H9 (cell line): ENCODE measurements at regions not wholly inside any gene's neighbourhood (a gene's known extent, or its start where the extent isn't known, plus 50 kb on each side); places are given as distances from the start of the nearest gene placed in this dataset.

Experiments
- DNase-seq: peaks from one replicate; pipeline ENCODE4 v3.0.0-alpha.2; 2017
- H2AFZ ChIP-seq: one replicate; pipeline ENCODE4 v1.6.1; 2013; ENCODE audit warnings: mild to moderate bottlenecking, low read length, control low read depth, moderate library complexity
- H2AK5ac ChIP-seq: 2 replicates; pipeline ENCODE4 v1.6.1; 2013; ENCODE audit warnings: low read length, control low read depth, mixed read lengths; ENCODE audit not compliant: insufficient read length
- H2BK120ac ChIP-seq: one replicate; pipeline ENCODE4 v1.6.1; 2013; ENCODE audit warnings: low read depth, mild to moderate bottlenecking, low read length, control low read depth, inconsistent platforms; ENCODE audit not compliant: poor library complexity, severe bottlenecking
- H2BK12ac ChIP-seq: 2 replicates; pipeline ENCODE4 v1.6.1; 2013; ENCODE audit warnings: low read length, control low read depth, mixed read lengths, low read depth; ENCODE audit not compliant: insufficient read length
- H2BK15ac ChIP-seq: 2 replicates; pipeline ENCODE4 v1.6.1; 2013; ENCODE audit warnings: low read depth, low read length, control low read depth
- H2BK20ac ChIP-seq: one replicate; pipeline ENCODE4 v1.6.1; 2013; ENCODE audit warnings: low read depth, mild to moderate bottlenecking, low read length, control low read depth, inconsistent platforms; ENCODE audit not compliant: poor library complexity, severe bottlenecking
- H2BK5ac ChIP-seq: 2 replicates; pipeline ENCODE4 v1.6.1; 2013; ENCODE audit warnings: low read length, control low read depth, mixed read lengths; ENCODE audit not compliant: insufficient read length
- H3K14ac ChIP-seq: 2 replicates; pipeline ENCODE4 v1.6.1; 2013; ENCODE audit warnings: low read length, control low read depth; ENCODE audit not compliant: insufficient read depth
- H3K18ac ChIP-seq: 2 replicates; pipeline ENCODE4 v1.6.1; 2013; ENCODE audit warnings: low read depth, mild to moderate bottlenecking, mixed read lengths, low read length, control low read depth; ENCODE audit not compliant: insufficient read length
- H3K23ac ChIP-seq: 2 replicates; pipeline ENCODE4 v1.6.1; 2013; ENCODE audit warnings: low read length, control low read depth, mixed read lengths, low read depth; ENCODE audit not compliant: insufficient read length
- H3K23me2 ChIP-seq: 2 replicates; pipeline ENCODE4 v1.6.1; 2013; ENCODE audit warnings: low read depth, mild to moderate bottlenecking, mixed read lengths, low read length, control low read depth; ENCODE audit not compliant: insufficient read length, poor library complexity, severe bottlenecking
- H3K27ac ChIP-seq: 2 replicates; pipeline ENCODE4 v1.5.1; 2013; ENCODE audit warnings: low read length, control low read depth, mixed read lengths, low read depth; ENCODE audit not compliant: insufficient read length
- H3K27me3 ChIP-seq: 2 replicates; pipeline ENCODE4 v1.6.1; 2013; ENCODE audit warnings: low read length, control low read depth, inconsistent platforms; ENCODE audit not compliant: insufficient read depth
- H3K4ac ChIP-seq: 2 replicates; pipeline ENCODE4 v1.6.1; 2013; ENCODE audit warnings: low read depth, mild to moderate bottlenecking, control low read depth, inconsistent platforms, low read length, moderate library complexity
- H3K4me1 ChIP-seq: 2 replicates; pipeline ENCODE4 v1.6.1; 2013; ENCODE audit warnings: low read length, control low read depth, inconsistent platforms; ENCODE audit not compliant: insufficient read depth
- H3K4me2 ChIP-seq: 2 replicates; pipeline ENCODE4 v1.6.1; 2013; ENCODE audit warnings: low read length, control low read depth, mixed read lengths; ENCODE audit not compliant: insufficient read length, insufficient read depth
- H3K56ac ChIP-seq: 2 replicates; pipeline ENCODE4 v1.6.1; 2013; ENCODE audit warnings: low read depth, mild to moderate bottlenecking, mixed read lengths, low read length, control low read depth; ENCODE audit not compliant: insufficient read length
- H3K79me1 ChIP-seq: 2 replicates; pipeline ENCODE4 v1.6.1; 2013; ENCODE audit warnings: low read depth, mild to moderate bottlenecking, moderate library complexity, low read length, control low read depth, inconsistent platforms; ENCODE audit not compliant: insufficient read depth, poor library complexity, severe bottlenecking
- H3K79me2 ChIP-seq: 2 replicates; pipeline ENCODE4 v1.6.1; 2013; ENCODE audit warnings: low read length, control low read depth, inconsistent platforms; ENCODE audit not compliant: insufficient read depth
- H3K9ac ChIP-seq: 2 replicates; pipeline ENCODE4 v1.6.1; 2013; ENCODE audit warnings: low read length, control low read depth, mixed read lengths; ENCODE audit not compliant: insufficient read length; ENCODE audit errors: extremely low read depth
- H3K9me3 ChIP-seq: one replicate; pipeline ENCODE4 v1.6.1; 2013; ENCODE audit warnings: low read depth, low read length, inconsistent platforms; ENCODE audit not compliant: control insufficient read depth
- H3T11ph ChIP-seq: one replicate; pipeline ENCODE4 v1.6.1; 2013; ENCODE audit warnings: mild to moderate bottlenecking, low read length, control low read depth, inconsistent platforms
- H4K20me1 ChIP-seq: one replicate; pipeline ENCODE4 v1.6.1; 2013; ENCODE audit not compliant: control insufficient read depth, insufficient read length, insufficient read depth
- H4K5ac ChIP-seq: 2 replicates; pipeline ENCODE4 v1.6.1; 2013; ENCODE audit warnings: low read depth, mild to moderate bottlenecking, mixed read lengths, low read length, control low read depth; ENCODE audit not compliant: insufficient read length
- H4K8ac ChIP-seq: replicated peaks from 2 replicates; pipeline ENCODE4 v1.6.1; 2013; ENCODE audit warnings: low read length, control low read depth, mixed read lengths, low read depth; ENCODE audit not compliant: insufficient read length
- H4K91ac ChIP-seq: 2 replicates; pipeline ENCODE4 v1.6.1; 2013; ENCODE audit warnings: low read depth, mild to moderate bottlenecking, moderate library complexity, mixed read lengths, low read length, control low read depth; ENCODE audit not compliant: insufficient read length
- H3K27ac Mint-ChIP-seq, 3 experiments: 2 replicates in 2 of 3; 3 replicates in 1 of 3; pipeline ENCODE4 v1.8.0; 2020 to 2021; ENCODE audit warnings: mixed read lengths in 3 of 3, mild to moderate bottlenecking in 1 of 3, moderate library complexity in 1 of 3
- H3K27me3 Mint-ChIP-seq: 2 replicates; pipeline ENCODE4 v1.8.0; 2021; ENCODE audit warnings: low read depth, mild to moderate bottlenecking, moderate library complexity, mixed read lengths
- H3K36me3 Mint-ChIP-seq, 3 experiments: 2 replicates in 2 of 3; 3 replicates in 1 of 3; pipeline ENCODE4 v1.8.0; 2020 to 2021; ENCODE audit warnings: low read depth in 3 of 3, mixed read lengths in 3 of 3; ENCODE audit not compliant: insufficient read depth in 1 of 3
- H3K4me1 Mint-ChIP-seq, 2 experiments: 2 replicates each; pipeline ENCODE4 v1.8.0; 2020; ENCODE audit warnings: mixed read lengths in 2 of 2
- H3K4me3 Mint-ChIP-seq, 2 experiments: 2 replicates in 1 of 2; 3 replicates in 1 of 2; pipeline ENCODE4 v1.8.0; 2020 to 2021; ENCODE audit warnings: mild to moderate bottlenecking in 2 of 2, mixed read lengths in 2 of 2, moderate library complexity in 1 of 2
- H3K9me3 Mint-ChIP-seq, 2 experiments: 2 replicates in 1 of 2; 3 replicates in 1 of 2; pipeline ENCODE4 v1.8.0; 2020; ENCODE audit warnings: mild to moderate bottlenecking in 2 of 2, mixed read lengths in 2 of 2, moderate library complexity in 1 of 2
- CTCF ChIP-seq: fragments of 200-600 bp; sonication (generic); conservative IDR thresholded peaks from 3 replicates; pipeline ENCODE4 v1.8.0; 2021; ENCODE audit warnings: antibody characterized with exemption, mild to moderate bottlenecking
- WGBS: extraction: QIAGEN DNeasy Blood & Tissue Kit; methylation state at CpG from one replicate; pipeline ENCODE4 v1.1.7; 2013; ENCODE audit warnings: missing lambda C conversion rate, low lambda C conversion rate, mixed read lengths; ENCODE audit not compliant: insufficient read length; ENCODE audit errors: extremely low coverage; 5-methylcytosine and 5-hydroxymethylcytosine counted together

GRCh38 chr20:39878809-39879208 is 810.2 kb downstream of the MAFB start:
- no peak overlapping the region for H2AFZ ChIP-seq
- H2BK15ac ChIP-seq = no peak overlapping the region
- H3K27me3 ChIP-seq = no peaks in the 10 kb centered on the region
- H3K79me1 ChIP-seq = no peaks in the 10 kb centered on the region
- no peak overlapping the region for H3K4me3 Mint-ChIP-seq
- no peak overlapping the region for H2AK5ac ChIP-seq
- no peak for TF ChIP-seq CTCF
- H2BK5ac ChIP-seq = no peak overlapping the region
- H3K27ac ChIP-seq = no peak overlapping the region
- H3K27ac Mint-ChIP-seq = no peak overlapping the region
- H3K18ac ChIP-seq = no peak overlapping the region
- no peak overlapping the region for H2BK120ac ChIP-seq
- H3K9me3 Mint-ChIP-seq = peaks cover 12 to 14% of the 10 kb centered on the region in 2 experiments
- no CpG with 5 or more reads among the region's 2 CpGs for WGBS
- no peak overlapping the region for H2BK12ac ChIP-seq
- no peak overlapping the region for H3K14ac ChIP-seq
- no peak overlapping the region for H3K4ac ChIP-seq
- peaks cover 9 to 15% (median 14%) of the 10 kb centered on the region in 3 experiments for H3K36me3 Mint-ChIP-seq
- peaks cover 17 to 23% of the 10 kb centered on the region in 2 experiments for H3K4me1 Mint-ChIP-seq
- no peaks in the 10 kb centered on the region for H4K20me1 ChIP-seq
- H4K5ac ChIP-seq = no peak overlapping the region
- no peaks in the 10 kb centered on the region for H3K23me2 ChIP-seq
- no peak overlapping the region for H4K8ac ChIP-seq
- H3K4me2 ChIP-seq = no peak overlapping the region
- no peak overlapping the region for H3K56ac ChIP-seq
- no peaks in the 10 kb centered on the region; the same call in 1 of the 2 replicates for H3K4me1 ChIP-seq
- no peak overlapping the region for H3K9ac ChIP-seq
- no peak overlapping the region for H3K23ac ChIP-seq
- no peak overlapping the region for H2BK20ac ChIP-seq
- H3K9me3 ChIP-seq = peaks cover 9% of the 10 kb centered on the region
- no peaks in the 10 kb centered on the region for H3K79me2 ChIP-seq
- DNase-seq = no peak
- no peaks in the 10 kb centered on the region for H3K27me3 Mint-ChIP-seq
- no peak overlapping the region for H4K91ac ChIP-seq
- no peak overlapping the region for H3T11ph ChIP-seq
